GM19438 (cell line): ENCODE measurements at regions not wholly inside any gene's neighbourhood (a gene's known extent, or its start where the extent isn't known, plus 50 kb on each side); places are given as distances from the start of the nearest gene placed in this dataset.
"Not testable (repeated sequence)": the region's sequence is repeated elsewhere in the genome, so short reads cannot be mapped to it uniquely, and the experiment has no call there.

ENCODE experiments used
- ATAC-seq: cut with Tn5 transposase; IDR thresholded peaks from one replicate; pipeline ENCODE4 v1.9.1; 2021; ENCODE audit warnings: low read depth; ENCODE audit not compliant: unreplicated experiment

DNA sequence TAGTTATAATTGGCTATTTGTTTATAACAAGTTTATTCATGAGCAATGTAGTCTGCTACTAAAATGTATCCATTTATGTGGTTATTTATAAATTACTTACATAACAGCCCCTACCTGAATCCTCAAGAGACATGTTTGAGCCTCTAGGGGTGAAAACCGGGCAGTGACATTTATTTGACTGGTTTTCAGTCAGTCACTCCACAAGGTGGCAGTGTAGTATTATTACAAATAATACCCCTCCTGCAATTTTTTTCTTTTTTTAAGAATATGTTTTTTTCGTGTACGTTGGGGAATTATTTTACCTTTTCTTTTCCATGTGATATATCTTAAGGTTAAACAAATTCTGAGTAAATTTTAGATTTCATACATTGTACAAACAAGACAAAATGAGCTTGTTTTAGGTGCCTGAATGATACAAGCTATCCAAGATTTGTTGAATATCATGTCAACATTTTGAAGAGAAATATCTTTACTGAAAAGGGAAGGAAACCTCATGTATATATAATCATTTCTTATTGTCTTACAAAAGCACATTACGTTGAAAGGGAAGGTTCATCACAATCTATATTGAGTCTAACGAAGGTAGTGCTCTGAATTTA, 598.7 kb upstream of the TECRL start:
- ATAC-seq = no peak

DNA sequence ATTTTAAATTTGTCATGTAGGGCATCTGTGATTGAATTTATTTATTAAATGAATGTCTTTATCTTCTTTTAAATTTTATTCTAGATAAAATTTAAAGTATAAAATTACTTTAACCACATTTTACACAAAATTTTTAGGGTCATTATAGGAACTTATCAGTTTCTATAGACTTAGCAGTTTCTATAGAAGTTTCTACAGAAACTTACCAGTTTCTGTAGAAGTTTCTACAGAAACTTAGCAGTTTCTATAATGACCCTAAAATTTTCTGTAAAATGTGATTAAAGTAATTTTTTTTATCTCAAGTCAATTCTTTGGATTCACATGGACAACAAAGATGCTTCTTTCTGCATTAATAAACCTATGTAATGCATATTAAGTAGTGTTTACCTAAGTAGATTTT, 565.9 kb upstream of the TECRL start:
- ATAC-seq = no peak

DNA sequence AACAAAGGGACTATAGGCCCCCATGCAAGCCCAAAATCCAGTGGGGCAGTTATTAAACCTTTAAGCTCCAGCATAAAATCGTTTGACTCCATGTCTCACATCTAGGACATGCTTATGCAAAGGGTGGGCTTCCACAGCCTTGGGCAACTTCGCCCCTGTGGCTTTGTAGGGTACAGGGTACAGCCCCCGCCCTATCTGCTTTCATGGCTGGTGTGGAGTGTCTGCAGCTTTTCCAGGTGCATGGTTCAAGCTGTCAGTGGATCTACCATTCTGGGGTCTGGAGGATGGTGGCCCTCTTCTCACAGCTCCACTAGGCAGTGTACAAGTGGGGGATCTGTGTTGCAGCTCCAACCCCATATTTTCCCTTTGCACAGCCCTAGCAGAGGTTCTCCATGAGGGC, 559.8 kb upstream of the TECRL start:
- no peak for ATAC-seq

DNA sequence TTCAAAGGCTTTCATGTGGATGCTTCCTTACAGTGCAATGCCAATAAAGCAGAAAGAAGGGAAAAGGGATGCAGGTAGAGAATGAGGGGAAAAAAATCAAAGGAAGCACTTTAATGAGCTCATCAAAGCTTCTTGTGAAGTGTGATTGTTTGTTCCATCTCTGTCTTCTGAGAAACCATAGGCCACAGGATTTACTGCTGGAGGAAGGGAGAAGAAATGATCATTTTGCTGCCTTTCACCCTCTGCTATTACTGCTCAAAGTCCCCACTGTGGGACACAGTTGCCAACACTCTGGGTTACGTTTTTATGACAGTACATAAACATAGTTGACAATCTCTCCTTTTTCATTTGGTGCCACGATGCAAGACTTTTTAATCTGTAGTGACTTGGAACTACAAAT, 558.0 kb upstream of the TECRL start:
- no peak for ATAC-seq

DNA sequence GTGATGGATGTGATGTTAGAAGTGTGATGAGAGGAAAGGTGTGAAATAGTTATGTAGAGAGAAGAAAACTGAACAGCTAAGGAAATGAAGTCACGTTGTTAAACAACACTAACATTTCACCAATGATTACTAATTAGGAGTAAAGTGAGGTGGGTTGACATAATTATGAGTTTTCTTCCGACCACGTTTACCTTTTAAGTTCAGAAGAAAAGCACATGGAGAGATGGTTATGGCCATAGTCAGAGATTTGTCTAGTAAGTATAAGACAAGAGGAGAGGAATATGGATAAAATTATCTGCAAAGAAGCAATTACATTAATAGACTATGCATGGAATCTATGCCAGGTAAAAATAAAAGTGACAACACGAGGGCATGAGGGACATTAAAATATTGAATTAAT, 551.3 kb upstream of the TECRL start:
- no peak for ATAC-seq

DNA sequence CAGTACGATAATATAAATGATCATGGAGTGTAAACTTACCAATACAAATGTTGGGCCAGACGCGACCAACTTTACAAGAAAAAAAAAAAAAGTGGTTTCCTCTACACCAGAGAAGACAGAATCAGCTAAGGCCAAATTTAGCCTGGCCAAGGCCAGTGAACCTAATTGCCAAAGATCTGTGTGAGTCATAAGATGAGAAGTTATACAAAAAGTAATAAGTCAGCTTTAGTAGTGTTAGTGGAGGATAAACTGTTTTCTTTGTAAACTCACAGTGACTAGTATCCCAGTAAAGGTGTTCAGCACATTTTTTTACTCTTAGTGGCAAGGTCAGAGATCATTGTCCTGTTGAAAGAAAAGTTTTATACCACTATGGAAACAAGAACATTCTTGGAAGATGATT, 531.4 kb upstream of the TECRL start:
- ATAC-seq = no peak

DNA sequence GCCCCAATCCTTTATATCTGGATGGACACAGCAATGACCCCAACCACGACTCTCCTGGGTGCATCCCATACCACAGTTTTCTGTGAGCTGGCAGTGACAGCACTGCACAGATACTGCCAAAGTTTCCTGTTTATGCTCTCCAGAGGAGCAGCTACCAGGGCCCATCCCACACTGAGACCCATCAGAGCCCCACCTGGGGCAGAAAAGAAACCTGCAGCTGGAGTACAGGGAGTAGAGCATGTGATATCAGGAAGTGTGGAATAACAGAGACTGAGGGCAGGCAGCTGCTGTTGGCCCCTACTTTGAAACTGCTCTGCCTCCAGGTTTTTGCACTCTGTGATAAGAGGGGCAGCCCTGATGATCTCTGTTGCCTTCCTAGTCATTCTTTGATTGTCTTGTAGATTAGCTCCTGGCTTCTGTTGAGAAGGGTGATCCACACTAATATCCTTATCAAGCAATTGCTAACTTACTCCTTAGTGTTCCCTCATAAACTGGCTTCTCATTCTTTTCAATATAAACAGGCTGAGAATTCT, 526.3 kb upstream of the TECRL start:
- ATAC-seq = no peak

DNA sequence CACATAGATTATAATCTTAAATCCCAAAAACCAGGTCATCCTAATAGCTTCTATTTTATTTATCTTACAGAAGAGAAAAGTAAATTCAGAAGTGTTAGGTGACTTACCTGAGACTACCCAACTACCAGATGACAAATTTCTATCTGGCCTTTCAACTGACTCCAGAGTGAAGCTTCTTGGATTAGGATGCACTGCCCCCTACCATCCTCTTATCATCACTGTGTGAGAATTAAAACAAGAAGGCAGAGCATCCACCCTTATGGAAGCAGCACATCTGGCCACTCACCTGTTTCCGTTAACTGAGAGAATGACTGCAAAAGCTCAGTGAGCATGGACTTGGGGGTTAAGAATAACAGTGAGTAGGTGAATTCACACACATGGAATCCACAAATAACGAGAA, 502.6 kb upstream of the TECRL start:
- ATAC-seq = no peak

DNA sequence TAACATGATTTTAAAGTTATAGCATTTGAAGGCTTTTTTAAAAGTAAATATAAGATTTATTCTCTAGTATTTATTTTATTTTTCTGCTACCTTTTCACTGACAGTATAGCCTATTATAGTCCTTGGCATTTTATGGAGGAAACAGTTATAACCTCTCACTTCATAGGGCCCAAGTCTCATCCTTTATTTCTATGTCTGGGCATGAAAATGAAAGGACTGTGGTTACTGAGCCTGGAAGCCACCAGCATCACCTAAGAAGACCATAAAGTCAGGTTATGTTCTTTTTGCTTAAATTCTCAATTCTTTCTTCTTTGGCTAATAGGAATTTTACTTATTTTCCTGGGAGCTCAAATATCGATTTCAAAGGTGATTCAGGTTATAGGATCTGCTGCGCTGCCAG, 494.7 kb upstream of the TECRL start:
- ATAC-seq = no peak

DNA sequence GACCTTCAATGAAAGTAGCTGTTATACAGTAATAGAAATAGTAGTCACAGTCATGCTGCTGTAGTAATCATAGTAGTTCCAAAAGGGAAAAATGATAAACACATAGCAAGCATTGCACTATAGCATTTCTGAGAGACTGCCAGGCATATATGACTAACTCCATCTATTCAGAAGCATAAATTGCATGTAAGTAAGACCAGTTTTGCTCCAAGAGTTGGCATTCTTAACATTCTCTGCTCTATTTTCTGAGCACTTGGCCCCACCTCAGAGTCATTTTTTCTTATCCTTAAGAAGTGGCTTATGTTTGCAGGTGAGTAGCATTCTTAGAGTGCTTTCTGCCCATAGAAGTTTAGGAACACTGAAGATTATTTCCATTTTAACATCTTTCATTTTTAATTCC, 490.3 kb upstream of the TECRL start:
- ATAC-seq = no peak

DNA sequence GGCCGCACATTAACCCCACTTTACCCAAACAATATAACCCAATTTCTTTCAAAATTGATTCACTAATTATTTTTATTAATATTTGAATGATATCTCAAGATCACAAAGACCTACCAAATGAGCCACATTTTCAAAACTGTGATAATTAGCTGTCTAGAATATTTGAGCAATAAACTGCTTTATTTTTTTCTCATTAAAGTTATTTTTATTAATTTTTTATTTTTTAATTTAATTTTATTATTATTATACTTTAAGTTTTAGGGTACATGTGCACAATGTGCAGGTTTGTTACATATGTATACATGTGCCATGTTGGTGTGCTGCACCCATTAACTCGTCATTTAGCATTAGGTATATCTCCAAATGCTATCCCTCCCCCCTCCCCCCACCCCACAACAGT, 489.8 kb upstream of the TECRL start:
- not testable (repeated sequence) for ATAC-seq

DNA sequence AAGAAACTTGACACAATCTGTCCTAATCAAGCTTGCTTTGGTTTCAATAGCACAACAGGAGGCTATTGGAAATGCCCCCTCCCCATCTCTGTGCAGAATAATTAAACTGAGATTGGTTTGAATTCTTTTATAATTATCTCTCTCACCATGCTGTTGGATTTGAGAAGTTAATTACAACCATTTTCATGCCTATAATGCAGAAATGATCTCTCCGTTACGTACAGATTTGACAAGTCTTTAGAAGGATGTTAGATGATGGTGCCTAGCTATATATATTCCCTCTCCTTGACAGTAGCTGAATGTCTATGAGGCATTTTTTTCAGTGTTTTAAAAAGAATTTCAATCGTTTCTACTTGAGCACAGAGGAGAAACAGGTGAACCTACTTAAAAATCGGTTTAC, 488.4 kb upstream of the TECRL start:
- no peak for ATAC-seq

DNA sequence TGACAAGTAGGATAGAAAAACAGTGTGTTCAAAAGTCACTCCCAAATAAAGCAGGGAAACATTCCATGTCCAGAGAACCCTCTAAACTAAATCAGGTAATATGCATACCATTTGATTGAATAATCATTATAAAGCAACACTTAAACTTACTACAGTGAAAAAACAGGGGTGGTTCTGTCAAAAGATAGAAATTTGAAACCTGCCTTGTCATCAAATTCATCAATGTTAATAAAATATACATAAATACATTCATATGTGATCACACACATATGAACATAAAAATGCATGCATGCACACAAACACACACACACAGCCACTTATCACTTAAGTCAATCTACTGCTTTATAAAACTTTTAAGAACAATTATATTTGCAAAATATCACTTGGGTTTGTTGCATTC, 485.8 kb upstream of the TECRL start:
- no peak for ATAC-seq

DNA sequence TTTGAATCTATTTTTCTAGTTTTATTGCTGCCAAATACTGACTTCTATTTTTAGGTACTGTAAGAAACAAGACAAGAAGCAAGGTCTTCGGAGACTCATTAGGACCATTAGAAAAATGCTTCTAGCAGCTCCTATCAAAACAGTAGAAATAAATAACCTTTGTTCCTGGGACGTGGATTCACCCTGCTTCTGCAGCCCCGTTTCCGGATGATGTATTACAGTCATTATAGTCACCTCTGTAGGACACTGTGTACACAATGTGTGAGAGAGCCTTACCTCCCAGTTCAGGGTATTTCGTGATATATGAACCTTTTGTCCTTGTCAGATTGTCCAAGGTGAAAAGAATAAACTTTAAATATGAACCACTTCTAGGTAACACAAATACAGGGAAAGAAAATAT, 484.0 kb upstream of the TECRL start:
- ATAC-seq = no peak

DNA sequence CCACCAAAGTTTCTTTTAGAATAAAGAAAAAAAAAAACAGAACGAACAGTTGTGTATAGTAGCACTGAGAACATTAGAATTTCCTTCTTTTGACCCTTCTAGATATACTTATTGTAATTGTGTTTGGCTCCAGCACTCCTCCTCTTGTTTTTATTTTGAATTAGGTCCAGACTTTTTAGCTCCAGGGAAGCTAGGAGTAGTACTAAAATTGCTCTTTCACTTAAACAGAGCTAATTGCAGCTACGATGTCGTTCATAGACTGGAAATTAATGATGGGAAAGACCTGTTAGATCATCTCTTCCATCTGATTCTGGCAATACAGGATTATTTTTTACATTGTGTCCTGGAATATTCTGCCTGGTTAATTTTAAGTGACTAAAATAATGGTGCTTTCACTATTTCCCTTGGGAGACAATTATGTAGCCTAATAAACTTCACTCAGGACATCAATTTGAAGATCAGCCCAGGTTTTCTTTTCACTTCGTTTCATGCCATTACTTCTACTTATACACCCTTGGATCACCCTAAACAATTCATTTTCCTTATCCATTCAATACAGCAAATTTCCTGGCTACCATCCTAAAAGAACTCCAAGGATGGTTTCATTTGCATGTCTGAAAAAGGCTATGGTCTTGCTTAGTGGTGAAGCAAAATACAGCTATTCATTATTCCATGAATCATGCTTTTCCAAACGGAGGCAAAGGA, 480.8 kb upstream of the TECRL start:
- ATAC-seq = no peak

DNA sequence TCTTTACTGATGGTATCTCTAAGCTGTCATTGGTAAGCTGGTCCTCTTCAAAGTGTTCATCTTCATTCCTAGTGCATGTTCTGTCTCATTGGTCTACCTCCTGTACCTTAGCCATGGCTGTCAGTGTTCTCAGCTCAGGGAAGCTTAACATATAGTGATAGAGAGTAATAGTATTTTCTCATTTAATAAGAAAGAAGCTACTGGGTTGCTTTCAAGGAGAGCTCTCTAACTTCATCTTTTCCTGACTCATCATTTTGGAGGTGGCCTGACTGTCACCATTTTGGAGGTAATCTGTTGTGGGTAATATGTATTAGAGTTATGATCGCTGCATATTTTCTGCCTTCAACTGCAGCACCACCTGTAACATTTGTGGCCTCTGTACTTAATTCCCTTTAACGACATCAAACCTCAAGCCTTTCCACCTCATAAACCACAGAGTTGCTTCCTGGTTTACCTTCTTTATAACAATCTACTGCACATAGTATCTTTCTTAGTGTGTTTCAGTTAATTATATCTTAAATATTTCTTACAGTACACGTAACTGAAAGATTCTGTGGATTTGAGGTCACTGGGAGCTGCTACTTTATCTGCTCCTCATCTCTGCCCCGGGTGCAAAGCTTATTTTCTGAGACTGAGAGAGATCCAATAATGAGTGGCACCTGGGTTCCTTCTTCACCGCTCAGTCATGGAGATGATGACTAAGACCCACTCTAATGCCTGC, 474.0 kb upstream of the TECRL start:
- no peak for ATAC-seq

DNA sequence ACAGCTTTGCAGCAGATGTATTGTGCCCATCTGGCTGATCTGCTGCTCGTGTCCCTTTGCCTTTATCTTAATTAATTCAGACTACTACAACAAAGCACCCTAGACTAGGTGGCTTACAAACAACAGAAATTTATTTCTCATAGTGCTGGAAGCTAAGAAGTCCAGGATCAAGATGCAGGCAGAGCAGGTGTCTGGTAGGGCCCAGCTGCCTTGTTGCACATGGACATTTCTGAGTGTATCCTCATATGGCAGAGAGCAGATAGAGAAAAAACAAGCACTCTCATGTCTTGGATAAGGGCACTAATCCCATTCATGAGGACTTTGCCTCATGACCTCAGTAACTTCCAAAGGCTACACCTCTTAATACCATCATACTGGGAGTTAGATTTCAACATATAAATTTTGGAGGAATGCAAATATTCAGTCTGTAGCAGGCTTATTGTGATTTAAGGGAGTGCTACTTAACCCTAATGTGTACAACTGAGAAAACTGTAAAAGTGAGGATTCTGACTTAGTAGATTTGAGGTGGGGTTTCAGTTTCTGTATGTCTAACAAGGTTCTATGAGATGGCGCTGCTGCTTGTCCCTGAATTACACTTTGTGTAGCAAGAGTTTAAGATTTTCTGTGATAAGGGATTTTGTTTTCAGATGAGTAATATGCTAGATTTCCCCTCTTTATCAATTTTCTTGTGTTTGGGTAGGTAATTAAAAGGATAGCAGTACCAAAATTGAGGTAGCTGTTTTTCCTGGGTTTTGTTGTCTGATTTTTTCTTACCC, 473.2 kb upstream of the TECRL start:
- ATAC-seq = no peak

DNA sequence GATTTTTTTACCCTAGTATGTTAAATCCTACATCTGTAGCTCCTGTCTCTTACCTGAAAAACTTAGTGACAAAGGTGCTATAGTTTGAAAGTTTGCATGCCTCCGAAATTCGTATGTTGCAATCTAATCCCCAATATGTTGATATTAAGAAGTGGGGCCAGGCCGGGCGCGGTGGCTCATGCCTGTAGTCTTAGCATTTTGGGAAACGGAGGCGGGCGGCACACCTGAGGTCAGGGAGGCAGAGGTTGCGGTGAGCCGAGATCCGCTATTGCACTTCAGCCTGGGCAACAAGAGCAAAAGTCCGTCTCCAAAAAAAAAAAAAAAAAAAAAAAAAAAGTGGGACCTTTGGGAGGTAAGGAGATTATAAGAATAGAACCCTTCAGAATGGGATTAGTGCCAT, 471.3 kb upstream of the TECRL start:
- ATAC-seq = no peak

DNA sequence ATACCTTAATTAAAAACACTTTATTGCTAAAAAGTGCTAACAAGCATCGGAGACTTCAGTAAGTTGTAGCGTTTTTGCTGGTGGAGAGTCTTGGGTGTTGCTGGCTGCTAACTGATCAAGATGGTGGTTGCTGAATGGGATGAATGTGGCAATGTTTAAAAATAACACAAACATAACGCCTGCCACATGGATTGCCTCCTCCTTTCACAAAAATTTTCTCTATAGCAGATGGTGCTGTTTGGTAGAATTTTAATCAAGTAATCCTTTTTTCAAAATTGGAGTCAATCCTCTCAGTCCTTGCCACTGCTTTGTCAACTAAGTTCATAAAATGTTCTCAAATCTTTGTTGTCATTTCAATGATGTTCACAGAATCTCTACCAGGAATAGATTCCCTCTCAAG, 466.8 kb upstream of the TECRL start:
- ATAC-seq = no peak

DNA sequence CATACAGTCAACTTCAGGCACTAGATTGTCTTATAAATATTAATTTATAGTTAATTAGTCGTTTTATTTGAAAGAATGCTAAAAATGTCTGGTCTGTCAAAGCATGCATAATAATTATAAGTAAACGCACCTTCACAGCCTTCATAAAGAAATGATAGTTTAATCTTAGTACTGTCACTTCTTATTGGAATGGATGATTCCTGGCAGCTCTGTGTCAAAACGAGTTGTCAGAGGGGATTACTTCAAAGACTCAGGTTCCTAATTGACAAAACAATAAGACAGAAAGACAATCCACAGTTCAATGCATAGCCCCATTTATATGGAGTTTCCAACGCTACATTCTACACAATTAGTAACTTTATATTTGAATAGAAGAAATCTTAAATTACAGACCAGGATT, 461.3 kb upstream of the TECRL start:
- ATAC-seq = no peak

DNA sequence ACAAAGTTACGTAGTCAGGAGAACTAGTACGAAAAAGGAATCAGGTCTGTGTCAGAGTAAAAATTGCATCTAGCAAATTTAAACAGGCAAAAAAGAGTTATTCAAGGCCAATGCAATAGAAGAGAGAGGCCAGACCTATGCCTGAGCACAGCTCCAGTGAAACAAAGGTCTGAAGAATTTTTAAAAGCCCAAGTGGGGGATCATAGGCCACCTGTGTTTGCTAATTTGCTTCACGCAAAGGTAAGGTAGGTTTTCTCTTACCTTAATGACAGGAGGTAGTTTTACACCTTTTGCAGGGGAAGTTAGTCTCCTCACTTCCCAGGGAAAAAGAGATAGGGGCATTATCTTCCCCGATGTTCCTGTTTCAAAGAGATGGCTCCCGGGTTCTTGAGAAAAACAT, 448.6 kb upstream of the TECRL start:
- ATAC-seq = no peak
